ENCODE measurements at regions not wholly inside any gene's neighbourhood (a gene's known extent, or its start where the extent isn't known, plus 50 kb on each side); places are given as distances from the start of the nearest gene placed in this dataset.

- no peak overlapping the region for H3K27ac Mint-ChIP-seq
- H3K36me3 Mint-ChIP-seq, result no peaks in the 10 kb centered on the region
- peaks cover 0 to 7% (median 4%) of the 10 kb centered on the region in 3 donors for H3K4me1 Mint-ChIP-seq
- peak overlapping the region in 1 of 4 donors; percentile 21 for H3K4me3 Mint-ChIP-seq
- H3K27me3 Mint-ChIP-seq, result no peaks in the 10 kb centered on the region
- no peaks in the 10 kb centered on the region for H3K9me3 Mint-ChIP-seq
Measured at GRCh38 chr17:27384261-27384701, 72.0 kb upstream of the KSR1 start.

GRCh38 chr17:27384726-27385125 lies 71.5 kb upstream of the KSR1 start:
- Mint-ChIP-seq H3K9me3 (no peaks in the 10 kb centered on the region), H3K27me3 (no peaks in the 10 kb centered on the region), H3K27ac (no peak overlapping the region)

GRCh38 chr17:27385626-27386025 lies 70.6 kb upstream of the KSR1 start:
- Mint-ChIP-seq H3K36me3 (no peaks in the 10 kb centered on the region), H3K27ac (no peak overlapping the region), H3K4me1 (peaks cover 0 to 7% (median 4%) of the 10 kb centered on the region in 3 donors), H3K27me3 (no peaks in the 10 kb centered on the region), H3K4me3 (no peak overlapping the region), H3K9me3 (no peaks in the 10 kb centered on the region)

More at GRCh38 chr17:27384726-27385125, 71.5 kb upstream of the KSR1 start:
- no peaks in the 10 kb centered on the region for H3K36me3 Mint-ChIP-seq
- peaks cover 0 to 7% (median 4%) of the 10 kb centered on the region in 3 donors for H3K4me1 Mint-ChIP-seq
- no peak overlapping the region for H3K4me3 Mint-ChIP-seq

GRCh38 chr17:27386206-27387075 lies 69.8 kb upstream of the KSR1 start:
- no peak overlapping the region for H3K4me3 Mint-ChIP-seq
- H3K4me1 Mint-ChIP-seq, result peaks cover 0 to 4% (median 1%) of the 10 kb centered on the region in 3 donors
- H3K27ac Mint-ChIP-seq, result no peak overlapping the region
- H3K27me3 Mint-ChIP-seq, result no peaks in the 10 kb centered on the region
- H3K36me3 Mint-ChIP-seq, result no peaks in the 10 kb centered on the region
- no peaks in the 10 kb centered on the region for H3K9me3 Mint-ChIP-seq

- H3K9me3 Mint-ChIP-seq, result no peaks in the 10 kb centered on the region
- no peaks in the 10 kb centered on the region for H3K27me3 Mint-ChIP-seq
- peaks cover 0 to 4% (median 1%) of the 10 kb centered on the region in 3 donors for H3K4me1 Mint-ChIP-seq
- peak overlapping the region in 1 of 3 donors; percentile 74 for H3K27ac Mint-ChIP-seq
- H3K36me3 Mint-ChIP-seq, result no peaks in the 10 kb centered on the region
- H3K4me3 Mint-ChIP-seq, result no peak overlapping the region
Measured at GRCh38 chr17:27389542-27390140, 66.6 kb upstream of the KSR1 start.

GRCh38 chr17:27390540-27390939 lies 65.7 kb upstream of the KSR1 start:
- H3K4me3 Mint-ChIP-seq, result no peak overlapping the region
- H3K4me1 Mint-ChIP-seq, result peaks cover 0 to 4% (median 1%) of the 10 kb centered on the region in 3 donors
- H3K27me3 Mint-ChIP-seq, result no peaks in the 10 kb centered on the region
- H3K27ac Mint-ChIP-seq, result no peak overlapping the region
- peaks cover 0 to 3% (median 0%) of the 10 kb centered on the region in 3 donors for H3K9me3 Mint-ChIP-seq
- H3K36me3 Mint-ChIP-seq, result no peaks in the 10 kb centered on the region

GRCh38 chr17:27391427-27391826 lies 64.8 kb upstream of the KSR1 start:
- Mint-ChIP-seq H3K9me3 (peaks cover 0 to 3% (median 0%) of the 10 kb centered on the region in 3 donors), H3K36me3 (no peaks in the 10 kb centered on the region), H3K27ac (no peak overlapping the region), H3K4me1 (peaks cover 0 to 4% (median 1%) of the 10 kb centered on the region in 3 donors), H3K4me3 (no peak overlapping the region), H3K27me3 (no peaks in the 10 kb centered on the region)

GRCh38 chr17:27396045-27396444 lies 60.2 kb upstream of the KSR1 start:
- Mint-ChIP-seq H3K4me3 (no peak overlapping the region), H3K36me3 (no peaks in the 10 kb centered on the region), H3K4me1 (no peaks in the 10 kb centered on the region)

GRCh38 chr17:27396941-27397340 lies 59.3 kb upstream of the KSR1 start:
- peaks cover 0 to 3% (median 1%) of the 10 kb centered on the region in 3 donors for H3K9me3 Mint-ChIP-seq
- H3K27me3 Mint-ChIP-seq, result peaks cover 4% of the 10 kb centered on the region

More at GRCh38 chr17:27396045-27396444, 60.2 kb upstream of the KSR1 start:
- peaks cover 0 to 3% (median 1%) of the 10 kb centered on the region in 3 donors for H3K9me3 Mint-ChIP-seq
- H3K27me3 Mint-ChIP-seq, result no peaks in the 10 kb centered on the region
- no peak overlapping the region for H3K27ac Mint-ChIP-seq

GRCh38 chr17:27398691-27399090 lies 57.6 kb upstream of the KSR1 start:
- Mint-ChIP-seq H3K27me3 (peaks cover 4% of the 10 kb centered on the region), H3K9me3 (peaks cover 0 to 3% (median 1%) of the 10 kb centered on the region in 3 donors), H3K4me1 (peaks cover 0 to 2% (median 0%) of the 10 kb centered on the region in 3 donors), H3K27ac (no peak overlapping the region), H3K36me3 (no peaks in the 10 kb centered on the region), H3K4me3 (no peak overlapping the region)

More at GRCh38 chr17:27396941-27397340, 59.3 kb upstream of the KSR1 start:
- Mint-ChIP-seq H3K36me3 (no peaks in the 10 kb centered on the region), H3K4me1 (peaks cover 0 to 2% (median 0%) of the 10 kb centered on the region in 3 donors), H3K27ac (no peak overlapping the region), H3K4me3 (no peak overlapping the region)

- H3K27me3 Mint-ChIP-seq, result peaks cover 4% of the 10 kb centered on the region
- peaks cover 1% of the 10 kb centered on the region for H3K36me3 Mint-ChIP-seq
- H3K27ac Mint-ChIP-seq, result no peak overlapping the region
- H3K4me3 Mint-ChIP-seq, result no peak overlapping the region
- peaks cover 0 to 2% (median 0%) of the 10 kb centered on the region in 3 donors for H3K4me1 Mint-ChIP-seq
- H3K9me3 Mint-ChIP-seq, result peaks cover 0 to 1% (median 0%) of the 10 kb centered on the region in 3 donors
Measured at GRCh38 chr17:27400991-27401390, 55.3 kb upstream of the KSR1 start.

GRCh38 chr17:27402943-27403342 lies 53.3 kb upstream of the KSR1 start:
- Mint-ChIP-seq H3K36me3 (peaks cover 1% of the 10 kb centered on the region), H3K27ac (no peak overlapping the region), H3K4me1 (peaks cover 0 to 2% (median 0%) of the 10 kb centered on the region in 3 donors), H3K4me3 (no peak overlapping the region), H3K27me3 (peaks cover 8% of the 10 kb centered on the region), H3K9me3 (peaks cover 0 to 1% (median 0%) of the 10 kb centered on the region in 3 donors)

- H3K4me3 Mint-ChIP-seq, result no peak overlapping the region
- H3K9me3 Mint-ChIP-seq, result peaks cover 0 to 1% (median 0%) of the 10 kb centered on the region in 3 donors
- H3K27me3 Mint-ChIP-seq, result peaks cover 8% of the 10 kb centered on the region
- H3K27ac Mint-ChIP-seq, result no peak overlapping the region
- H3K4me1 Mint-ChIP-seq, result peaks cover 0 to 2% (median 0%) of the 10 kb centered on the region in 3 donors
- peaks cover 1% of the 10 kb centered on the region for H3K36me3 Mint-ChIP-seq
Measured at GRCh38 chr17:27403480-27404005, 52.7 kb upstream of the KSR1 start.

GRCh38 chr17:27404676-27405075 lies 51.6 kb upstream of the KSR1 start:
- peaks cover 1% of the 10 kb centered on the region for H3K36me3 Mint-ChIP-seq
- peaks cover 0 to 1% (median 0%) of the 10 kb centered on the region in 3 donors for H3K9me3 Mint-ChIP-seq
- H3K27me3 Mint-ChIP-seq, result peaks cover 13% of the 10 kb centered on the region

More at GRCh38 chr17:27404676-27405075, 51.6 kb upstream of the KSR1 start:
- Mint-ChIP-seq H3K27ac (peak overlapping the region in 1 of 3 donors; percentile 39), H3K4me1 (peaks cover 0 to 2% (median 0%) of the 10 kb centered on the region in 3 donors), H3K4me3 (no peak overlapping the region)

Measured in IgD-negative memory B cell (primary cell).